ENCODE measurements at regions not wholly inside any gene's neighbourhood (a gene's known extent, or its start where the extent isn't known, plus 50 kb on each side); places are given as distances from the start of the nearest gene placed in this dataset.

GRCh38 chr3:44117239-44117638 is 124.4 kb upstream of the TOPAZ1 start:
- DNase-seq (ENCODE audit: low read depth, low spot score) (no peak), ATAC-seq (no peak), FAIRE-seq (no peak)
- ChIA-PET CTCF (interaction anchor here (3.1 kb wide), 1 partner anchor 121 kb away, joined by 18 read pairs; no protein-coding TSS in a partner anchor), SMC1A (ENCODE audit: uncharacterized antibody, unreplicated experiment) (no interaction called here), POLR2A (no interaction called here), RAD21 (ENCODE audit: unreplicated experiment) (interaction anchor here (1.0 to 1.5 kb wide), 2 partner anchors 72 to 262 kb away, joined by 3 to 4 read pairs; no protein-coding TSS in a partner anchor)
- intact Hi-C loops (cut with micrococcal nuclease; ENCODE audit: unreplicated experiment) (no loop called here), in situ Hi-C loops (cut with MboI) (no loop called here)
- H3K9me3 ChIP-seq (replicated peaks; ENCODE audit: control insufficient read depth, insufficient read depth, low read length) = no peaks in the 10 kb centered on the region
- 50% methylated on average over 2 of the region's 2 CpGs for WGBS (ENCODE audit: insufficient coverage, insufficient replicate concordance, low lambda C conversion rate, missing lambda C conversion rate)
- no peaks in the 10 kb centered on the region for H3K79me2 ChIP-seq (ENCODE audit: control insufficient read depth, insufficient read depth, low read length)
- H3K4me3 ChIP-seq = no peak overlapping the region
- H3K27me3 ChIP-seq (replicated peaks in 1 of 2; ENCODE audit: control insufficient read depth in 2 of 2, insufficient read depth in 2 of 2, low read length in 1 of 2) = no peaks in the 10 kb centered on the region; a peak in 1 of 4 replicates
- H3K36me3 ChIP-seq (ENCODE audit: control insufficient read depth in 2 of 2, insufficient read depth in 2 of 2, low read length in 1 of 2) = peaks cover 0 to 5% of the 10 kb centered on the region in 2 experiments; a peak in 3 of 4 replicates
- H4K20me1 ChIP-seq (ENCODE audit: control insufficient read depth, insufficient read depth) = no peaks in the 10 kb centered on the region; the same call in 1 of the 2 replicates
- no TSS peak for BruUV-seq (replicated peaks)
- H2AFZ ChIP-seq (ENCODE audit: control insufficient read depth, low read depth, low read length) = no peak overlapping the region
- H3K9ac ChIP-seq (ENCODE audit: control insufficient read depth, insufficient read depth, low read length) = no peak overlapping the region
- TF ChIP-seq YY1 (IDR thresholded peaks at IDR 0.05; ENCODE audit: low read depth, low read length) = no peak
- no peak for TF ChIP-seq HSF1 (IDR thresholded peaks at IDR 0.05; ENCODE audit: low read depth, low read length)
- no peak for TF ChIP-seq ETV6 (conservative IDR thresholded peaks at IDR 0.05 in 1 of 2, IDR thresholded peaks at IDR 0.05 in 1 of 2; ENCODE audit: borderline replicate concordance in 1 of 2, low read depth in 1 of 2)
- TF ChIP-seq ZNF592 (IDR thresholded peaks at IDR 0.05) = no peak
- no peaks in the 10 kb centered on the region for H3K4me1 ChIP-seq (ENCODE audit: control insufficient read depth, insufficient read depth, low read length)
- H3K27ac ChIP-seq (ENCODE audit: control insufficient read depth, insufficient read depth) = no peak overlapping the region
- no peak overlapping the region for H3K4me2 ChIP-seq (ENCODE audit: control insufficient read depth, insufficient read depth)
